ENCODE measurements at regions not wholly inside any gene's neighbourhood (a gene's known extent, or its start where the extent isn't known, plus 50 kb on each side); places are given as distances from the start of the nearest gene placed in this dataset.

GRCh38 chr2:185174353-185174752, 564.3 kb upstream of the FSIP2 start:
- Histone ChIP-seq H3K4me2 (ENCODE audit: insufficient read depth, insufficient read length, low read length) (no peak overlapping the region), H3K79me1 (ENCODE audit: insufficient read depth, low read depth, low read length, poor library complexity, severe bottlenecking) (no peaks in the 10 kb centered on the region), H3K27me3 (ENCODE audit: insufficient read depth, low read length) (no peaks in the 10 kb centered on the region), H4K5ac (ENCODE audit: insufficient read length, low read depth, low read length) (no peak overlapping the region), H3K79me2 (ENCODE audit: insufficient read depth, low read length) (no peaks in the 10 kb centered on the region), H3K18ac (ENCODE audit: insufficient read length, low read depth, low read length) (no peak overlapping the region), H4K20me1 (ENCODE audit: control insufficient read depth, insufficient read depth, insufficient read length) (no peaks in the 10 kb centered on the region), H3K27ac (ENCODE audit: insufficient read length, low read depth, low read length) (no peak overlapping the region), H3K14ac (ENCODE audit: insufficient read depth, low read length) (no peak overlapping the region), H4K8ac (replicated peaks; ENCODE audit: insufficient read length, low read depth, low read length) (no peak overlapping the region), H3K23me2 (ENCODE audit: insufficient read length, low read depth, low read length, poor library complexity, severe bottlenecking) (no peaks in the 10 kb centered on the region), H2AK5ac (ENCODE audit: insufficient read length, low read length) (no peak overlapping the region), H2BK5ac (ENCODE audit: insufficient read length, low read length) (no peak overlapping the region), H3K9ac (ENCODE audit: extremely low read depth, insufficient read length, low read length) (no peak overlapping the region), H2BK120ac (ENCODE audit: low read depth, low read length, poor library complexity, severe bottlenecking) (no peak overlapping the region), H3K23ac (ENCODE audit: insufficient read length, low read depth, low read length) (no peak overlapping the region), H2BK20ac (ENCODE audit: low read depth, low read length, poor library complexity, severe bottlenecking) (no peak overlapping the region), H2BK15ac (ENCODE audit: low read depth, low read length) (no peak overlapping the region), H3K56ac (ENCODE audit: insufficient read length, low read depth, low read length) (no peak overlapping the region), H3K4me1 (ENCODE audit: insufficient read depth, low read length) (no peaks in the 10 kb centered on the region), H3K9me3 (ENCODE audit: control insufficient read depth, low read depth, low read length) (no peaks in the 10 kb centered on the region), H4K91ac (ENCODE audit: insufficient read length, low read depth, low read length) (no peak overlapping the region), H3K4ac (ENCODE audit: low read depth, low read length) (no peak overlapping the region), H2BK12ac (ENCODE audit: insufficient read length, low read depth, low read length) (no peak overlapping the region), H2AFZ (ENCODE audit: low read length) (no peak overlapping the region), H3T11ph (ENCODE audit: low read length) (no peak overlapping the region)
- Mint-ChIP-seq H3K4me1 (no peaks in the 10 kb centered on the region), H3K9me3 (no peaks in the 10 kb centered on the region), H3K4me3 (no peak overlapping the region), H3K27me3 (ENCODE audit: low read depth) (no peaks in the 10 kb centered on the region), H3K36me3 (ENCODE audit: insufficient read depth in 1 of 3, low read depth in 3 of 3) (no peaks in the 10 kb centered on the region), H3K27ac (0 out of 7 replicates have a peak overlapping the region, but pooled peaks of 1 of the 3 experiments have one; percentile 5)
- TF ChIP-seq, protein P1, sequence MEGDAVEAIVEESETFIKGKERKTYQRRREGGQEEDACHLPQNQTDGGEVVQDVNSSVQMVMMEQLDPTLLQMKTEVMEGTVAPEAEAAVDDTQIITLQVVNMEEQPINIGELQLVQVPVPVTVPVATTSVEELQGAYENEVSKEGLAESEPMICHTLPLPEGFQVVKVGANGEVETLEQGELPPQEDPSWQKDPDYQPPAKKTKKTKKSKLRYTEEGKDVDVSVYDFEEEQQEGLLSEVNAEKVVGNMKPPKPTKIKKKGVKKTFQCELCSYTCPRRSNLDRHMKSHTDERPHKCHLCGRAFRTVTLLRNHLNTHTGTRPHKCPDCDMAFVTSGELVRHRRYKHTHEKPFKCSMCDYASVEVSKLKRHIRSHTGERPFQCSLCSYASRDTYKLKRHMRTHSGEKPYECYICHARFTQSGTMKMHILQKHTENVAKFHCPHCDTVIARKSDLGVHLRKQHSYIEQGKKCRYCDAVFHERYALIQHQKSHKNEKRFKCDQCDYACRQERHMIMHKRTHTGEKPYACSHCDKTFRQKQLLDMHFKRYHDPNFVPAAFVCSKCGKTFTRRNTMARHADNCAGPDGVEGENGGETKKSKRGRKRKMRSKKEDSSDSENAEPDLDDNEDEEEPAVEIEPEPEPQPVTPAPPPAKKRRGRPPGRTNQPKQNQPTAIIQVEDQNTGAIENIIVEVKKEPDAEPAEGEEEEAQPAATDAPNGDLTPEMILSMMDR (conservative IDR thresholded peaks at IDR 0.05) = no peak
- WGBS (ENCODE audit: extremely low coverage, insufficient read length, low lambda C conversion rate) = no CpG with 5 or more reads among the region's 1 CpG
- DNase-seq = no peak

All from H9 (cell line).